ENCODE measurements at regions not wholly inside any gene's neighbourhood (a gene's known extent, or its start where the extent isn't known, plus 50 kb on each side); places are given as distances from the start of the nearest gene placed in this dataset.

GRCh38 chr7:145252031-145252430, 416.2 kb upstream of the TPK1 start:
- TF ChIP-seq NFRKB (IDR thresholded peaks at IDR 0.05) (no peak), SP1 (IDR thresholded peaks at IDR 0.05) (no peak), HDGF (IDR thresholded peaks at IDR 0.05; ENCODE audit: borderline replicate concordance) (no peak)
- DNase-seq (ENCODE audit: extremely low spot score): no peak
- ChIA-PET CTCF (no interaction called here), POLR2A (no interaction called here)

- DNase-seq (ENCODE audit: extremely low spot score): no peak
- TF ChIP-seq HDGF (IDR thresholded peaks at IDR 0.05; ENCODE audit: borderline replicate concordance) (no peak), L3MBTL2 (conservative IDR thresholded peaks at IDR 0.05) (no peak), PKNOX1 (IDR thresholded peaks at IDR 0.05) (no peak), FOXA1 (IDR thresholded peaks at IDR 0.05) (no peak), SP1 (IDR thresholded peaks at IDR 0.05) (no peak), CTBP1 (IDR thresholded peaks at IDR 0.05; ENCODE audit: borderline replicate concordance) (no peak), FOXM1 (IDR thresholded peaks at IDR 0.05; ENCODE audit: borderline replicate concordance) (no peak), ARNT (IDR thresholded peaks at IDR 0.05) (no peak), LEF1 (IDR thresholded peaks at IDR 0.05; ENCODE audit: borderline replicate concordance) (no peak), BHLHE40 (IDR thresholded peaks at IDR 0.05; ENCODE audit: borderline replicate concordance) (no peak), SUZ12 (IDR thresholded peaks at IDR 0.05) (no peak), ZNF384 (IDR thresholded peaks at IDR 0.05) (no peak), ELF4 (IDR thresholded peaks at IDR 0.05) (no peak), TARDBP (IDR thresholded peaks at IDR 0.05) (no peak)
- ChIA-PET POLR2A (no interaction called here), CTCF (no interaction called here)
Observed at GRCh38 chr7:145224775-145225174, 388.9 kb upstream of the TPK1 start.

GRCh38 chr7:145219461-145219860, 383.6 kb upstream of the TPK1 start:
- ChIA-PET POLR2A (no interaction called here), CTCF (no interaction called here)
- DNase-seq (ENCODE audit: extremely low spot score): no peak
- TF ChIP-seq TARDBP (IDR thresholded peaks at IDR 0.05): no peak
- TF ChIP-seq LEF1 (IDR thresholded peaks at IDR 0.05; ENCODE audit: borderline replicate concordance): no peak
- no peak for TF ChIP-seq SUZ12 (IDR thresholded peaks at IDR 0.05)
- TF ChIP-seq FOXA1 (IDR thresholded peaks at IDR 0.05): no peak
- no peak for TF ChIP-seq FOXM1 (IDR thresholded peaks at IDR 0.05; ENCODE audit: borderline replicate concordance)
- TF ChIP-seq SP1 (IDR thresholded peaks at IDR 0.05): no peak
- no peak for TF ChIP-seq ARNT (IDR thresholded peaks at IDR 0.05)
- TF ChIP-seq CTBP1 (IDR thresholded peaks at IDR 0.05; ENCODE audit: borderline replicate concordance): no peak
- TF ChIP-seq ELF4 (IDR thresholded peaks at IDR 0.05): no peak
- TF ChIP-seq BHLHE40 (IDR thresholded peaks at IDR 0.05; ENCODE audit: borderline replicate concordance): no peak
- TF ChIP-seq ZNF384 (IDR thresholded peaks at IDR 0.05): no peak

- no peak for DNase-seq (ENCODE audit: extremely low spot score)
- TF ChIP-seq FOXM1 (IDR thresholded peaks at IDR 0.05; ENCODE audit: borderline replicate concordance) (no peak), TARDBP (IDR thresholded peaks at IDR 0.05) (no peak), FOXA1 (IDR thresholded peaks at IDR 0.05) (no peak), PKNOX1 (IDR thresholded peaks at IDR 0.05) (no peak), ZNF384 (IDR thresholded peaks at IDR 0.05) (no peak), L3MBTL2 (conservative IDR thresholded peaks at IDR 0.05) (no peak), FOXK2 (IDR thresholded peaks at IDR 0.05) (no peak), CTBP1 (IDR thresholded peaks at IDR 0.05; ENCODE audit: borderline replicate concordance) (no peak), LEF1 (IDR thresholded peaks at IDR 0.05; ENCODE audit: borderline replicate concordance) (no peak)
- POLR2A ChIA-PET: no interaction called here
- CTCF ChIA-PET: no interaction called here
Observed at GRCh38 chr7:145216866-145217265, 381.0 kb upstream of the TPK1 start.

GRCh38 chr7:145212050-145212449, 376.2 kb upstream of the TPK1 start:
- CTCF ChIA-PET: no interaction called here
- no peak for DNase-seq (ENCODE audit: extremely low spot score)

GRCh38 chr7:145211211-145211610, 375.4 kb upstream of the TPK1 start:
- TF ChIP-seq ELF4 (IDR thresholded peaks at IDR 0.05) (no peak), TARDBP (IDR thresholded peaks at IDR 0.05) (no peak), HDGF (IDR thresholded peaks at IDR 0.05; ENCODE audit: borderline replicate concordance) (no peak)
- CTCF ChIA-PET: no interaction called here
- POLR2A ChIA-PET: no interaction called here
- no peak for DNase-seq (ENCODE audit: extremely low spot score)

More at GRCh38 chr7:145212050-145212449, 376.2 kb upstream of the TPK1 start:
- POLR2A ChIA-PET: no interaction called here
- no peak for TF ChIP-seq ARNT (IDR thresholded peaks at IDR 0.05)
- TF ChIP-seq ZNF384 (IDR thresholded peaks at IDR 0.05): no peak
- no peak for TF ChIP-seq TARDBP (IDR thresholded peaks at IDR 0.05)
- no peak for TF ChIP-seq BHLHE40 (IDR thresholded peaks at IDR 0.05; ENCODE audit: borderline replicate concordance)
- no peak for TF ChIP-seq HDGF (IDR thresholded peaks at IDR 0.05; ENCODE audit: borderline replicate concordance)

GRCh38 chr7:145193951-145194350, 358.1 kb upstream of the TPK1 start:
- POLR2A ChIA-PET: no interaction called here
- TF ChIP-seq ARNT (IDR thresholded peaks at IDR 0.05) (no peak), SP1 (IDR thresholded peaks at IDR 0.05) (no peak), FOXK2 (IDR thresholded peaks at IDR 0.05) (no peak), ELF4 (IDR thresholded peaks at IDR 0.05) (no peak), NFRKB (IDR thresholded peaks at IDR 0.05) (no peak), PKNOX1 (IDR thresholded peaks at IDR 0.05) (no peak), ZNF384 (IDR thresholded peaks at IDR 0.05) (no peak), HDGF (IDR thresholded peaks at IDR 0.05; ENCODE audit: borderline replicate concordance) (no peak), BHLHE40 (IDR thresholded peaks at IDR 0.05; ENCODE audit: borderline replicate concordance) (no peak), SUZ12 (IDR thresholded peaks at IDR 0.05) (no peak), TARDBP (IDR thresholded peaks at IDR 0.05) (no peak), CTBP1 (IDR thresholded peaks at IDR 0.05; ENCODE audit: borderline replicate concordance) (no peak), LEF1 (IDR thresholded peaks at IDR 0.05; ENCODE audit: borderline replicate concordance) (no peak)
- CTCF ChIA-PET: no interaction called here
- no peak for DNase-seq (ENCODE audit: extremely low spot score)
